Ishikawa (cell line): ENCODE measurements at regions not wholly inside any gene's neighbourhood (a gene's known extent, or its start where the extent isn't known, plus 50 kb on each side); places are given as distances from the start of the nearest gene placed in this dataset.
A peak's percentile ranks its signal among the peaks of the same experiment; 100 is the strongest.

Experiments
- CEBPB ChIP-seq: IDR thresholded peaks from 2 replicates; pipeline ENCODE4 v1.6.1; 2012
- CREB1 ChIP-seq: IDR thresholded peaks from 2 replicates; pipeline ENCODE4 v1.6.1; 2012; ENCODE audit warnings: low read depth
- EGR1 ChIP-seq: IDR thresholded peaks from 2 replicates; pipeline ENCODE4 v1.6.1; 2012
- EP300 ChIP-seq: IDR thresholded peaks from 2 replicates; pipeline ENCODE4 v1.6.1; 2012; ENCODE audit warnings: borderline replicate concordance
- FOXM1 ChIP-seq: IDR thresholded peaks from 2 replicates; pipeline ENCODE4 v1.6.1; 2012; ENCODE audit warnings: low read depth, borderline replicate concordance
- MAX ChIP-seq: IDR thresholded peaks from 2 replicates; pipeline ENCODE4 v1.6.1; 2012
- NFIC ChIP-seq: IDR thresholded peaks from 2 replicates; pipeline ENCODE4 v1.6.1; 2012
- RAD21 ChIP-seq: IDR thresholded peaks from 2 replicates; pipeline ENCODE4 v1.6.1; 2012; ENCODE audit warnings: low read depth
- REST ChIP-seq: IDR thresholded peaks from 2 replicates; pipeline ENCODE4 v1.6.1; 2012; ENCODE audit warnings: low read depth, mild to moderate bottlenecking
- TAF1 ChIP-seq: IDR thresholded peaks from 2 replicates; pipeline ENCODE4 v1.6.1; 2012; ENCODE audit warnings: low read depth, mild to moderate bottlenecking
- TCF12 ChIP-seq: IDR thresholded peaks from 2 replicates; pipeline ENCODE4 v1.6.1; 2012; ENCODE audit warnings: low read depth
- TEAD4 ChIP-seq: IDR thresholded peaks from 2 replicates; pipeline ENCODE4 v1.6.1; 2012
- USF1 ChIP-seq: IDR thresholded peaks from 2 replicates; pipeline ENCODE4 v1.6.1; 2012
- YY1 ChIP-seq: IDR thresholded peaks from 2 replicates; pipeline ENCODE4 v1.6.1; 2012; ENCODE audit warnings: low read depth
- ZBTB7A ChIP-seq: IDR thresholded peaks from 2 replicates; pipeline ENCODE4 v1.6.1; 2012; ENCODE audit warnings: low read depth

GRCh38 chr4:140254651-140255299 lies 100.8 kb upstream of the MAML3 start:
- TF ChIP-seq TAF1 (no peak), ZBTB7A (no peak), EGR1 (no peak)

GRCh38 chr4:140253556-140254027 lies 99.6 kb upstream of the MAML3 start:
- TF ChIP-seq NFIC (no peak), TEAD4 (0 out of 2 replicates have a peak, but pooled peaks have one; percentile 0), EGR1 (no peak), TAF1 (no peak), EP300 (no peak)

- TF ChIP-seq FOXM1 = no peak
- TF ChIP-seq CEBPB = no peak
- peak; percentile 99 for TF ChIP-seq ZBTB7A
- no peak for TF ChIP-seq CREB1
- 0 out of 2 replicates have a peak, but pooled peaks have one; percentile 8 for TF ChIP-seq TEAD4
- no peak for TF ChIP-seq EGR1
- peak; percentile 91 for TF ChIP-seq MAX
- TF ChIP-seq USF1 = no peak
- TF ChIP-seq TAF1 = no peak
- TF ChIP-seq RAD21 = peak; percentile 80
- TF ChIP-seq EP300 = no peak
- TF ChIP-seq TCF12 = no peak
- no peak for TF ChIP-seq REST
- no peak for TF ChIP-seq YY1
- no peak for TF ChIP-seq NFIC
These were observed 99.0 kb upstream of the MAML3 start for GRCh38 chr4:140252742-140253555.

- no peak for TF ChIP-seq ZBTB7A
- TF ChIP-seq TEAD4 = no peak
- no peak for TF ChIP-seq TCF12
- TF ChIP-seq YY1 = no peak
- TF ChIP-seq REST = no peak
- no peak for TF ChIP-seq NFIC
- TF ChIP-seq FOXM1 = no peak
- no peak for TF ChIP-seq CREB1
- no peak for TF ChIP-seq RAD21
- no peak for TF ChIP-seq CEBPB
- no peak for TF ChIP-seq USF1
- no peak for TF ChIP-seq EP300
- no peak for TF ChIP-seq EGR1
- TF ChIP-seq TAF1 = no peak
- TF ChIP-seq MAX = no peak
These were observed 98.3 kb upstream of the MAML3 start for GRCh38 chr4:140252141-140252741.

GRCh38 chr4:140251571-140251970 lies 97.6 kb upstream of the MAML3 start:
- TF ChIP-seq TCF12 = no peak
- TF ChIP-seq MAX = no peak
- TF ChIP-seq TAF1 = no peak
- no peak for TF ChIP-seq EGR1
- TF ChIP-seq ZBTB7A = no peak
- TF ChIP-seq NFIC = no peak
- TF ChIP-seq FOXM1 = no peak
- no peak for TF ChIP-seq TEAD4
- TF ChIP-seq CREB1 = no peak
- no peak for TF ChIP-seq EP300
- no peak for TF ChIP-seq CEBPB
